ENCODE measurements at regions not wholly inside any gene's neighbourhood (a gene's known extent, or its start where the extent isn't known, plus 50 kb on each side); places are given as distances from the start of the nearest gene placed in this dataset.

GRCh38 chr16:13863075-13863765 is 56.7 kb upstream of the ERCC4 start:
- no peak for TF ChIP-seq CTCF (IDR thresholded peaks at IDR 0.05)
- TF ChIP-seq POLR2A (IDR thresholded peaks at IDR 0.05; ENCODE audit: low read depth) = no peak
- no peak for TF ChIP-seq EP300 (IDR thresholded peaks at IDR 0.05)
